Stomach (tissue), 8 donors: ENCODE measurements at regions not wholly inside any gene's neighbourhood (a gene's known extent, or its start where the extent isn't known, plus 50 kb on each side); places are given as distances from the start of the nearest gene placed in this dataset.

Source experiments
- DNase-seq, 2 donors: peaks; one replicate each; pipeline versions ENCODE4 v3.0.0 to v3.0.0-alpha.2; 2013 to 2019
- H3K27ac ChIP-seq, 5 donors: fragments of 200-600 bp in 4 of 5; sonication (generic) in 4 of 5; one replicate each; pipeline ENCODE4 v1.5.1; 2013 to 2019; ENCODE audit warnings: mild to moderate bottlenecking in 1 of 5, moderate library complexity in 1 of 5
- H3K27me3 ChIP-seq, 3 donors: fragments of 200-600 bp; sonication (generic); one replicate each; pipeline ENCODE4 v1.5.1; 2017 to 2019; ENCODE audit warnings: mixed run types in 1 of 3
- H3K36me3 ChIP-seq, 4 donors: fragments of 200-600 bp; sonication (generic); 1 replicate in 3 of 4; 2 replicates in 1 of 4; pipeline ENCODE4 v1.5.1; 2016 to 2019
- H3K4me1 ChIP-seq, 4 donors: fragments of 200-600 bp; sonication (generic); one replicate each; pipeline ENCODE4 v1.5.1; 2016 to 2019
- H3K4me3 ChIP-seq, 4 donors: fragments of 200-600 bp; sonication (generic) in 3 of 4; one replicate each; pipeline ENCODE4 v1.5.1; 2016 to 2019; ENCODE audit warnings: mild to moderate bottlenecking in 1 of 4
- H3K9me3 ChIP-seq, 4 donors: fragments of 200-600 bp; sonication (generic); one replicate each; pipeline ENCODE4 v1.5.1; 2016 to 2019
- CTCF ChIP-seq, 7 experiments: fragments of 450-650 bp in 4 of 7; fragments of 200-600 bp in 3 of 7; sonication (generic) in 3 of 7; IDR thresholded peaks; one replicate each; pipeline ENCODE4 v1.5.1; 2016 to 2019; ENCODE audit warnings: antibody characterized with exemption in 7 of 7, control low read depth in 2 of 7, mild to moderate bottlenecking in 1 of 7
- EP300 ChIP-seq: sonication (generic); formaldehyde crosslinking; IDR thresholded peaks from one replicate; pipeline ENCODE4 v1.6.1; 2017; ENCODE audit warnings: antibody characterized with exemption
- POLR2A ChIP-seq, 4 donors: fragments of 450-650 bp; IDR thresholded peaks; one replicate each; pipeline ENCODE4 v1.6.1; 2016; ENCODE audit warnings: antibody characterized with exemption in 4 of 4, control low read depth in 2 of 4, mild to moderate bottlenecking in 1 of 4, moderate library complexity in 1 of 4
- POLR2AphosphoS5 ChIP-seq, 3 donors: sonication (generic); formaldehyde crosslinking; IDR thresholded peaks; one replicate each; pipeline ENCODE4 v1.6.1; 2016; ENCODE audit warnings: antibody characterized with exemption in 3 of 3
- WGBS, 5 donors: extraction: QIAGEN DNeasy Blood & Tissue Kit in 3 of 5; methylation state at CpG; one replicate each; pipeline versions ENCODE4 v1.1.5 to v1.1.7; 2013 to 2018; 5-methylcytosine and 5-hydroxymethylcytosine counted together
- intact Hi-C: fragments of 100-400 bp; cut with DNase I; formaldehyde crosslinking; loops from one replicate; pipeline ENCODE4 v1.15.1; 2023; ENCODE audit warnings: low total_unique reads
- donor health status: healthy with polysubstance abuse.
- donor health status: Bipolar disorder and iron deficiency.
- donor health status: healthy.

GRCh38 chr5:125258615-125259014, 512.2 kb upstream of the ZNF608 start:
- intact Hi-C loops = no loop called here
- 57 to 74% (median 62%) methylated on average over 2 of the region's 2 CpGs for WGBS, 5 donors
- Histone ChIP-seq H3K27ac (no peak overlapping the region), H3K27me3 (no peaks in the 10 kb centered on the region), H3K36me3 (no peaks in the 10 kb centered on the region), H3K4me1 (no peaks in the 10 kb centered on the region), H3K9me3 (peaks cover 0 to 13% (median 9%) of the 10 kb centered on the region in 4 donors), H3K4me3 (no peak overlapping the region)
- no peak for TF ChIP-seq POLR2A (IDR thresholded peaks at IDR 0.05)
- TF ChIP-seq POLR2AphosphoS5 (IDR thresholded peaks at IDR 0.05) = no peak
- no peak for TF ChIP-seq EP300
- no peak for TF ChIP-seq CTCF (IDR thresholded peaks at IDR 0.05)
- DNase-seq = no peak

- no peaks in the 10 kb centered on the region for H3K36me3 ChIP-seq
- H3K4me1 ChIP-seq = no peaks in the 10 kb centered on the region
- 68 to 100% (median 97%) methylated on average over 2 of the region's 2 CpGs for WGBS, 5 donors
- H3K27me3 ChIP-seq = no peaks in the 10 kb centered on the region
- TF ChIP-seq POLR2AphosphoS5 (IDR thresholded peaks at IDR 0.05) (no peak), POLR2A (IDR thresholded peaks at IDR 0.05) (no peak), EP300 (no peak), CTCF (IDR thresholded peaks at IDR 0.05) (no peak)
- DNase-seq = no peak
- H3K27ac ChIP-seq = no peak overlapping the region
- intact Hi-C loops = no loop called here
- H3K4me3 ChIP-seq = no peak overlapping the region
- no peaks in the 10 kb centered on the region for H3K9me3 ChIP-seq
Observed at GRCh38 chr5:125261505-125262250, 515.2 kb upstream of the ZNF608 start.

- no peaks in the 10 kb centered on the region for H3K9me3 ChIP-seq
- H3K27me3 ChIP-seq = no peaks in the 10 kb centered on the region
- intact Hi-C loops = no loop called here
- 79 to 91% (median 84%) methylated on average over 4 of the region's 4 CpGs for WGBS, 5 donors
- no peak for DNase-seq
- no peak overlapping the region for H3K4me3 ChIP-seq
- H3K36me3 ChIP-seq = no peaks in the 10 kb centered on the region
- no peaks in the 10 kb centered on the region for H3K4me1 ChIP-seq
- TF ChIP-seq EP300 (no peak), POLR2AphosphoS5 (IDR thresholded peaks at IDR 0.05) (no peak), CTCF (IDR thresholded peaks at IDR 0.05) (no peak)
- H3K27ac ChIP-seq = no peak overlapping the region
Observed at GRCh38 chr5:125262782-125263181, 516.3 kb upstream of the ZNF608 start.

- WGBS, 5 donors = 38 to 76% (median 49%) methylated on average over 1 of the region's 1 CpG
- no peak for DNase-seq
- intact Hi-C loops = no loop called here
- Histone ChIP-seq H3K9me3 (no peaks in the 10 kb centered on the region), H3K27me3 (no peaks in the 10 kb centered on the region), H3K4me1 (no peaks in the 10 kb centered on the region), H3K36me3 (no peaks in the 10 kb centered on the region), H3K27ac (no peak overlapping the region), H3K4me3 (no peak overlapping the region)
- TF ChIP-seq EP300 = no peak
- no peak for TF ChIP-seq CTCF (IDR thresholded peaks at IDR 0.05)
- TF ChIP-seq POLR2AphosphoS5 (IDR thresholded peaks at IDR 0.05) = no peak
- TF ChIP-seq POLR2A (IDR thresholded peaks at IDR 0.05) = no peak
Observed at GRCh38 chr5:125263356-125263755, 516.9 kb upstream of the ZNF608 start.
